ENCODE measurements at regions not wholly inside any gene's neighbourhood (a gene's known extent, or its start where the extent isn't known, plus 50 kb on each side); places are given as distances from the start of the nearest gene placed in this dataset.
A peak's percentile ranks its signal among the peaks of the same experiment; 100 is the strongest.

DNA sequence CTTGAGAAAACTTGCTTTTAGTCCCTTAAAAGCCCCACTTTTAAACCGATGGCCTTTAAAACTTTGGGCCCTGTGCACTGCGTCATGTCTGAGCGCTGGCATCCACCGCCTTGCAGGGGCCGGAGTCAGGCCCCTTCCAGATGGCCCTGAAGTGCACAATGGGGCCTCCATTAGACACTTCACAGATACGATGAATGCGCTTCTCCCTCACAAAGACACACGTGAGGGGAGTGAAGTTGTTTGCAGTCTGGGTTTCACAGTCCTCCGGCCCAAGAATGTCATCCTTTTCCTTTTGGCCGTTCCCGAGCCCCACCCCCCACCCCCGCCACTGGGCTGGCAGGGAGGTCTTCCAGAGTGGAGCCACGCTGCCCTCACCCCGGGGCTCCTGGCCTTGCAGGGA lies 415.1 kb upstream of the SALL3 start:
- TF ChIP-seq CTCF (IDR thresholded peaks at IDR 0.05; ENCODE audit: unreplicated experiment), result no peak
- H3K36me3 Mint-ChIP-seq (ENCODE audit: insufficient read depth), result no peaks in the 10 kb centered on the region
- H3K27ac Mint-ChIP-seq, result peak overlapping the region; percentile 27
- no peak overlapping the region for H3K4me3 Mint-ChIP-seq (ENCODE audit: low read depth)
- H3K9me3 Mint-ChIP-seq (ENCODE audit: low read depth), result peaks cover 10% of the 10 kb centered on the region
- H3K4me1 Mint-ChIP-seq (ENCODE audit: low read depth), result no peaks in the 10 kb centered on the region
- H3K27me3 Mint-ChIP-seq, result peaks cover 5% of the 10 kb centered on the region
- no peak for DNase-seq (ENCODE audit: low spot score, unreplicated experiment)

- no peak overlapping the region for H3K4me3 Mint-ChIP-seq (ENCODE audit: low read depth)
- no peaks in the 10 kb centered on the region for H3K4me1 Mint-ChIP-seq (ENCODE audit: low read depth)
- no peak overlapping the region for H3K27ac Mint-ChIP-seq
- H3K36me3 Mint-ChIP-seq (ENCODE audit: insufficient read depth), result no peaks in the 10 kb centered on the region
- no peak for TF ChIP-seq CTCF (IDR thresholded peaks at IDR 0.05; ENCODE audit: unreplicated experiment)
- peaks cover 14% of the 10 kb centered on the region for H3K9me3 Mint-ChIP-seq (ENCODE audit: low read depth)
- DNase-seq (ENCODE audit: low spot score, unreplicated experiment), result no peak
- peaks cover 5% of the 10 kb centered on the region for H3K27me3 Mint-ChIP-seq
Measured at GRCh38 chr18:78565240-78565639, 414.4 kb upstream of the SALL3 start.

- Mint-ChIP-seq H3K9me3 (ENCODE audit: low read depth) (peaks cover 15% of the 10 kb centered on the region), H3K4me3 (ENCODE audit: low read depth) (no peak overlapping the region), H3K36me3 (ENCODE audit: insufficient read depth) (no peaks in the 10 kb centered on the region), H3K4me1 (ENCODE audit: low read depth) (no peaks in the 10 kb centered on the region), H3K27ac (no peak overlapping the region), H3K27me3 (peaks cover 5% of the 10 kb centered on the region)
- DNase-seq (ENCODE audit: low spot score, unreplicated experiment), result no peak
- TF ChIP-seq CTCF (IDR thresholded peaks at IDR 0.05; ENCODE audit: unreplicated experiment), result no peak
Measured at GRCh38 chr18:78566065-78566464, 413.6 kb upstream of the SALL3 start.

- no peak for TF ChIP-seq CTCF (IDR thresholded peaks at IDR 0.05; ENCODE audit: unreplicated experiment)
Measured at GRCh38 chr18:78566720-78567119, 412.9 kb upstream of the SALL3 start.

GRCh38 chr18:78571063-78571785 lies 408.4 kb upstream of the SALL3 start:
- Mint-ChIP-seq H3K4me3 (ENCODE audit: low read depth) (no peak overlapping the region), H3K4me1 (ENCODE audit: low read depth) (no peaks in the 10 kb centered on the region), H3K27me3 (peaks cover 5% of the 10 kb centered on the region), H3K36me3 (ENCODE audit: insufficient read depth) (peaks cover 2% of the 10 kb centered on the region), H3K9me3 (ENCODE audit: low read depth) (peaks cover 33% of the 10 kb centered on the region), H3K27ac (no peak overlapping the region)
- DNase-seq (ENCODE audit: low spot score, unreplicated experiment), result no peak
- no peak for TF ChIP-seq CTCF (IDR thresholded peaks at IDR 0.05; ENCODE audit: unreplicated experiment)

More at GRCh38 chr18:78566720-78567119, 412.9 kb upstream of the SALL3 start:
- H3K36me3 Mint-ChIP-seq (ENCODE audit: insufficient read depth), result no peaks in the 10 kb centered on the region
- H3K9me3 Mint-ChIP-seq (ENCODE audit: low read depth), result peaks cover 18% of the 10 kb centered on the region
- no peak for DNase-seq (ENCODE audit: low spot score, unreplicated experiment)
- peaks cover 5% of the 10 kb centered on the region for H3K27me3 Mint-ChIP-seq
- H3K4me1 Mint-ChIP-seq (ENCODE audit: low read depth), result no peaks in the 10 kb centered on the region
- H3K4me3 Mint-ChIP-seq (ENCODE audit: low read depth), result no peak overlapping the region
- H3K27ac Mint-ChIP-seq, result no peak overlapping the region
